HAP-1 (cell line): ENCODE measurements at regions not wholly inside any gene's neighbourhood (a gene's known extent, or its start where the extent isn't known, plus 50 kb on each side); places are given as distances from the start of the nearest gene placed in this dataset.
"Not testable (repeated sequence)": the region's sequence is repeated elsewhere in the genome, so short reads cannot be mapped to it uniquely, and the experiment has no call there.

Experiments
- DNase-seq, 2 experiments: peaks; one replicate each; pipeline ENCODE4 v3.0.0-alpha.2; 2016 to 2020; ENCODE audit warnings: low spot score in 2 of 2
- H3K27me3 ChIP-seq: fragments of 250-450 bp; sonication (Bioruptor Pico); 2 replicates; pipeline ENCODE4 v1.5.1; 2020; ENCODE audit warnings: low read depth, mild to moderate bottlenecking, moderate library complexity
- H3K36me3 ChIP-seq: fragments of 250-450 bp; sonication (Bioruptor Pico); replicated peaks from 2 replicates; pipeline ENCODE4 v1.5.1; 2020; ENCODE audit warnings: mild to moderate bottlenecking
- H3K4me1 ChIP-seq: fragments of 250-450 bp; sonication (Bioruptor Pico); 2 replicates; pipeline ENCODE4 v1.5.1; 2020; ENCODE audit warnings: mild to moderate bottlenecking
- H3K4me3 ChIP-seq: fragments of 250-450 bp; sonication (Bioruptor Pico); 2 replicates; pipeline ENCODE4 v1.5.1; 2020; ENCODE audit warnings: mild to moderate bottlenecking, moderate library complexity
- H3K9me3 ChIP-seq: fragments of 250-450 bp; sonication (Bioruptor Pico); 2 replicates; pipeline ENCODE4 v1.5.1; 2020; ENCODE audit warnings: mild to moderate bottlenecking, moderate library complexity
- in situ Hi-C: fragments of 300-500 bp; cut with MboI; formaldehyde crosslinking; loops from 3 replicates; pipeline ENCODE4 v1.14.3; 2020; ENCODE audit warnings: low sequenced_read_pairs, inconsistent platforms, mixed read lengths

DNA sequence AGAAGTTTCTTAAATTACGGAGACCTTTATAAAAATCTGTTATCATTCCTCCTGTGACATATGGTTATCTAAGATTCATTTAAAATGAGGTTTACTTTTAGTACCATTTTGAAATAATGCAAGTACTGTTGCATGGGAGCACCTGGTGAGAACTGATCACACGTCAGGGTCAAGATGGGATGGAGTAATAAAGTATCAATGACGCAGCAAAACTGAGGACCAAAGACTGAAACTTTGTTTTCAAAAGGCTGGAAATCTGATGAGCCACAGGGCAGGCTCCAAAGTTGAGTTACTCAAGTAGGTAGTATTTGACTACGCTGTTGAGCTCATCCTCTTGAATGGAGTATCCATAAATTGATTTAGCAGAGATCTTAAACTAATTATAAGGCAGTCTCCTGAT is 411.9 kb upstream of the ZNF804A start:
- DNase-seq, result no peak
- Histone ChIP-seq H3K36me3 (no peaks in the 10 kb centered on the region), H3K4me3 (no peak overlapping the region), H3K9me3 (no peaks in the 10 kb centered on the region), H3K27me3 (no peaks in the 10 kb centered on the region), H3K4me1 (no peaks in the 10 kb centered on the region)
- in situ Hi-C loops, result no loop called here

DNA sequence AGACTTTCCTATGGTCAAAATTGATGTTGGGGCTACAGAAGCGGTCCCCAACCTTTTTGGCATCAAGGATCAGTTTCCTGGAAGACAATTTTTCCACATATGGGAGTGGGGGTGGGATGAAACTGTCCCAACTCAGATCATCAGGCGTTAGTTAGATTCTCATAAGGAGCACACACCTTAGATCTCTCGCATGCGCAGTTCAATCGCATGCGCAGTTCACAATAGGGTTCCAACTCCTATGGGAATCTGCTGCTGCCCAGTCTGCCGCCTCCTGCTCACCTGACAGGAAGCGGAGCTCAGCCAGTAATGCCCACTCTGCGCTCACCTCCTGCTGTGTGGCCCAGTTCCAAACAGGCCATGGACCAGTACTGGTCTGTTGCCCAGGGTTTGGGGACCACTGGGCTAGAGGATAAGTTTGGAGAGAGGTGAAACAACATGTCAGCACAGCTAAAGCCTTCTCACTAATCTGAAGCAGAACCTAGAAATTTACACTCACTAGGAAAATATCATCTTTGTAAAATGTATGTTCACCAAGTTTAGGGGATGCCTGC is 410.8 kb upstream of the ZNF804A start:
- in situ Hi-C loops, result no loop called here
- H3K27me3 ChIP-seq, result no peaks in the 10 kb centered on the region
- DNase-seq, result no peak
- no peaks in the 10 kb centered on the region for H3K36me3 ChIP-seq
- H3K4me3 ChIP-seq, result no peak overlapping the region
- H3K9me3 ChIP-seq, result no peaks in the 10 kb centered on the region
- peaks cover 4% of the 10 kb centered on the region for H3K4me1 ChIP-seq

DNA sequence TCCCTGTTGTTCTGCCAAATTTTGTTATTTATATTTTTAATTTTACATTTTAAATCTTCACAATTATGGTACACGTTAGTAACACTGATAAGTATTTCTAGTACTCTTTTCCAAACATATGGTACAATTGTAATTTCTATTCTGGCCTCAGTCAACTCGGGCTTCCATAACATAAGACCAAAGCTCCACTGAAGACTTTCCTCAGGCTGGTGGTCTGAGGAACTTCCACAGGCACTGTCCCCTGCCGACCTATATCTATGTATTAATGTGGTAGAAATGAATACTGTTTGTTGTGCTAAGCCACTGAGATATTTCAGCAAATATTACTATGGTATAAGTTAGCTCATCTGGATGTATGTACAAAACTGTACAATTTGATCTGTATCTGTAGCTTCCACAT is 407.6 kb upstream of the ZNF804A start:
- Histone ChIP-seq H3K27me3 (no peaks in the 10 kb centered on the region), H3K9me3 (no peaks in the 10 kb centered on the region), H3K4me1 (peaks cover 10% of the 10 kb centered on the region), H3K4me3 (no peak overlapping the region), H3K36me3 (no peaks in the 10 kb centered on the region)
- no peak for DNase-seq
- in situ Hi-C loops, result no loop called here

DNA sequence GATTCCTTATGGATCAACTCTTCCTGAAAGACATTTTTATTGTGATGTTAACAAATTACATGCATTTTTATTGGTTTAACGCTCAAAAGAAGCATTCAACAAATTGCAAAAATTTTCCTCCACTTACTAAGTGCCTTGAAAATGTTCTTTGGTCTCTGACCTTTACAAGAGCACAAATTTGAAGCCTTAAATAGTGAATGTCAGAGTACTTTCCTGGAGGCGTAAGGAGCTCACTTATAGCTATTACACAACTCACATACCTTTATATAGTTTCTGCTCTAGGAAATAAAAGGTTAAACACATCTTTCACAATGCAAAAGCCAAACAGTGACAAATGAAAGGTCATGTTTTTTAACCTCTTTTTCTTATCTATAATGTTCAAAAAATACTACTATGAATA is 405.7 kb upstream of the ZNF804A start:
- no peaks in the 10 kb centered on the region for H3K36me3 ChIP-seq
- no peak overlapping the region for H3K4me3 ChIP-seq
- peak in 1 of 2 experiments; percentile 59 for DNase-seq
- in situ Hi-C loops, result no loop called here
- H3K4me1 ChIP-seq, result peaks cover 10% of the 10 kb centered on the region
- H3K9me3 ChIP-seq, result no peaks in the 10 kb centered on the region
- no peaks in the 10 kb centered on the region for H3K27me3 ChIP-seq

DNA sequence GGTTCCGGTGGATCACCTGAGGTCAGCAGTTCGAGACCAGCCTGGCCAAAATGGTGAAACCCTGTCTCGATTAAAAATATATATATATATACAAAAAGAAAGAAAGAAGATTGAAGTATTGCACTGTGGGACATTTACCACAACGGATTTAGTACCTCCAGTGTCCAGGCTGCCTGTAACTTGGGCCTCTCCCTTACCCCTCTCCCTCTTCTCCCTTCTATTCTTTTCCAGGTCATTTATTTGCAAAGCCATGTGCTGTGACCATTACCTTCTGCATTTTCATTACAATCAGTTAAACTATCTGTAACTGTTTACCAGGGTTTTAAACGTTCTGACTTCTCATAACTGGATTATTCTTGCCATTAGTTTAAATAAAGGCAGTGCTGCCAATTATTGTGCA is 400.9 kb upstream of the ZNF804A start:
- H3K4me1 ChIP-seq, result peaks cover 7% of the 10 kb centered on the region
- DNase-seq, result no peak
- in situ Hi-C loops, result no loop called here
- H3K9me3 ChIP-seq, result no peaks in the 10 kb centered on the region
- H3K36me3 ChIP-seq, result no peaks in the 10 kb centered on the region
- H3K4me3 ChIP-seq, result no peak overlapping the region
- H3K27me3 ChIP-seq, result no peaks in the 10 kb centered on the region

DNA sequence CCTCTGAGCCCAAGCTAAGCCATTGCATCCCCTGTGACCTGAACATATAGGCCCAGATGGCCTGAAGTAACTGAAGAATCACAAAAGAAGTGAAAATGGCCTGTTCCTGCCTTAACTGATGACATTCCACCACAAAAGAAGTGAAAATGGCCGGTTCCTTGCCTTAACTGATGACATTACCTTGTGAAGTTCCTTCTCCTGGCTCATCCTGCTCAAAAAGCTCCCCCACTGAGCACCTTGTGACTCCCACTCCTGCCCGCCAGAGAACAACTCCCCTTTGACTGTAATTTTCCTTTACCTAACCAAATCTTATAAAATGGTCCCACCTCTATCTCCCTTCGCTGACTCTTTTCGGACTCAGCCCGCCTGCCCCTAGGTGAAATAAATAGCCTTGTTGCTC is 399.5 kb upstream of the ZNF804A start:
- DNase-seq, H3K27me3 ChIP-seq, H3K4me1 ChIP-seq, H3K4me3 ChIP-seq, in situ Hi-C loops, H3K36me3 ChIP-seq, H3K9me3 ChIP-seq: not testable (repeated sequence)

DNA sequence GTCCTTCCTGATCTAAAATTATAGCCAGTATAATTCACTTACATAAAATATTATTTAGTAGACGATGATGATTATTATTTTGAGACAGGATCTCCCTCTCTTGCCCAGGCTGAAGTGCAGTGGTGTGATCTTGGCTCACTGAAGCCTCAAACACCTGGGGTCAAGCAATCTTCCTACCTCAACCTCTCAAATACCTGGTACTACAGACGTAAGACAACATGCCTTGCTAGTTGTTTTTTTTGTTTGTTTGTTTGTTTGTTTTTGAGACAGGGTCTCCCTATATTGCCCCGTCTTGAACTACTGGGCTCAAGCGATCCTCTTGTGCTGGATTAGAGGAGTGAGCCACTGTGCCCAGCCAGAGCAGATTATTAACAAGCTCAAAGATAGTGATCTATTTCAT is 399.1 kb upstream of the ZNF804A start:
- Histone ChIP-seq H3K27me3 (no peaks in the 10 kb centered on the region), H3K4me1 (no peaks in the 10 kb centered on the region), H3K9me3 (no peaks in the 10 kb centered on the region), H3K4me3 (no peak overlapping the region), H3K36me3 (no peaks in the 10 kb centered on the region)
- DNase-seq, result no peak
- in situ Hi-C loops, result no loop called here

DNA sequence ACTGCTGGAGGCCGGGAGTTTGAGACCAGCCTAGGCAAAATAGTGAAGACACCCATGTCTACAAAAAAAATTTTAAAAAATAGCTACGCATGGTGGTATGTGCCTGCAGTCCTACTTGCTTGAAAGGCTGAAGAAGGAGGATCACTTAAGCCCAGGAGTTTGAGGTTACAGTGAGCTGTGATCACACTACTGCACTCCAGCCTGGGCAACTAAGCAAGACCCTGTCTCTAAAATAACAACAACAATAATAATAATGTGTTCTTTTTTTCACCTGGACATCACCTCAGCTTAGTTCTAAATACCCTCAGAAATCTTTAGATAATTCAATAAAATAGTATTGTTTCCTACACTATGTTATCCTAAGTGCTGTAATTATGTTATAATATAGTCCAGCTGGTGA is 397.1 kb upstream of the ZNF804A start:
- Histone ChIP-seq H3K4me3 (no peak overlapping the region), H3K4me1 (no peaks in the 10 kb centered on the region), H3K27me3 (no peaks in the 10 kb centered on the region), H3K36me3 (no peaks in the 10 kb centered on the region), H3K9me3 (no peaks in the 10 kb centered on the region)
- in situ Hi-C loops, result no loop called here
- DNase-seq, result no peak

DNA sequence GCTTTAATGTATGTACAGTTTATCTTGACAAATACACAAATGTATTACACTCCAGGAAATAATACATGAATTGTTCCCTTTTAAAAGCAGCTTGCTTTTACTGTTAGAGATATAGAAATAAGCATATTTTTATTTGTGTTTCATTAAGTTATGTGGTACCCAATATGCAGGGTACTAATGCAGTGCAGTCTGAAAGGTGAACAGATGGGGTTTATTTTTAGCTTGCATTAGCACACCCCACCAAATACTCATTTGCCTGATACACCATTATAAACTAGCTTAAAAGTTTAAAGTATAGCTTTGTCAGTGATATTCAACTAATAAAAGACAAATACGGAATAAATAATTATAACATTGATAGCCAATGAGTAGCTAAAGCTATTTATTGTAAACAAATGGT is 394.7 kb upstream of the ZNF804A start:
- no peak for DNase-seq
- H3K4me1 ChIP-seq, result no peaks in the 10 kb centered on the region
- in situ Hi-C loops, result no loop called here
- H3K36me3 ChIP-seq, result no peaks in the 10 kb centered on the region
- H3K4me3 ChIP-seq, result no peak overlapping the region
- no peaks in the 10 kb centered on the region for H3K9me3 ChIP-seq
- H3K27me3 ChIP-seq, result no peaks in the 10 kb centered on the region

DNA sequence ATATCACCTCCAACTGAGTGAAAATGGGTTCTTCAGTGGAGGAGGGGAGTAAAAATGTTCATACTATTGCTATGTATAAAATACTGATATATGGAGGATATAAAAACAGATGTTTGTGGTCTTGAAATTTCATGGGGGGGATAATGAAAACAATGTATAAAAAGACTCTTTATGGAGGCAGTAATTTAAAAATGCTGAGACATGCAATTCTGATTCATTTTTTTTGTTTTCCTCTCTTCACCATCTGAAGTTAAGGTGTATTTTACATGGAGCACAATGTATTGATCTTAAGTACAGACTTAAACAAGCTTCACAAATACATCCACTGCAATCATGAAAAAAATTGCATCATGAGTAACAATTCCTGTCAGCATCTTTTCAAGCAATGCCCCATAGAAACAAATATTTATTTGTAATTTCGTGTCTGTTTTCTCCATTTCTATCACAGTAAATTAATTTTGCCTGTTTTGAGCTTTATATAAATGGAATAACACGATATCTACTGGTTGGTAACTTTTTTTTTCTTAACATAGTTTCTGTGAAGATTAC is 393.2 kb upstream of the ZNF804A start:
- in situ Hi-C loops, result no loop called here
- Histone ChIP-seq H3K4me1 (no peaks in the 10 kb centered on the region), H3K9me3 (no peaks in the 10 kb centered on the region), H3K36me3 (no peaks in the 10 kb centered on the region), H3K4me3 (no peak overlapping the region), H3K27me3 (no peaks in the 10 kb centered on the region)
- no peak for DNase-seq

DNA sequence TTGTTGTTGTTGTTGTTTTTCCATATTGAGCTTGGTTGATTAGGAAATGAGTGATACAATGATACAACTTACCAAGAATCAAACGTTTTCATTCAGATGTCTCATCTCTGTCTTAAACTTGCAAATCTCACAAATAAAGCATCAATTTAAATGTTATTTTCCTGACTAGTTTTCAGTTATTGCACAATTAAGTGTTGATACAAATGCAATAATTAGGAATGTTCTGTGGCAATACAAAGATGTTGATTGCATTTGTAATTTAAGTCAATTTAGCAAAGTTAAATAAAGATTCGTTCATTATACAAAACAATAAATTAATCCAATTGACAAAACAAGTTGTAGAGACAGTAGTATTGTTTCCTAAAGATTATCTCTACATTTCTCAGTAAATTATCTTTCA is 392.3 kb upstream of the ZNF804A start:
- no peak for DNase-seq
- H3K9me3 ChIP-seq, result no peaks in the 10 kb centered on the region
- H3K4me3 ChIP-seq, result no peak overlapping the region
- no peaks in the 10 kb centered on the region for H3K36me3 ChIP-seq
- in situ Hi-C loops, result no loop called here
- no peaks in the 10 kb centered on the region for H3K4me1 ChIP-seq
- H3K27me3 ChIP-seq, result no peaks in the 10 kb centered on the region

DNA sequence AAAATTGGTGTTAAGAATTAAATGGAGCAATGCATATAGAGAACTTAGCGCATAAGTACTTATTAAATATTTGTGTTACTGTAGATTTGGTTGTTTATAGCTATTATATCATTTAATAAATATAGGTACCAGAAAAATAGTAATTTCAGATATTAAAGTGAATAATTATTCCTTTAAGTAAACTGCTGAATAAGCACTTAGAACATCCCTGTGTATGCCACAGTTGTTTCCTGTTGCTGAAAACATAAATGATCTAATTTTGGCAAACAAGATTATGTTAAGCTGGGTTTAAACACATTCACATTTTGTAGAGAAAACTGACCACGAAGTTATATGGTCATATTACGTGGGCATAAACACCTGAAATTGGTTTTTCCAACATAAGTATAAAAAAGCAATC is 388.0 kb upstream of the ZNF804A start:
- H3K4me3 ChIP-seq, result no peak overlapping the region
- in situ Hi-C loops, result no loop called here
- no peaks in the 10 kb centered on the region for H3K4me1 ChIP-seq
- H3K27me3 ChIP-seq, result no peaks in the 10 kb centered on the region
- no peak for DNase-seq
- H3K9me3 ChIP-seq, result no peaks in the 10 kb centered on the region
- H3K36me3 ChIP-seq, result no peaks in the 10 kb centered on the region

DNA sequence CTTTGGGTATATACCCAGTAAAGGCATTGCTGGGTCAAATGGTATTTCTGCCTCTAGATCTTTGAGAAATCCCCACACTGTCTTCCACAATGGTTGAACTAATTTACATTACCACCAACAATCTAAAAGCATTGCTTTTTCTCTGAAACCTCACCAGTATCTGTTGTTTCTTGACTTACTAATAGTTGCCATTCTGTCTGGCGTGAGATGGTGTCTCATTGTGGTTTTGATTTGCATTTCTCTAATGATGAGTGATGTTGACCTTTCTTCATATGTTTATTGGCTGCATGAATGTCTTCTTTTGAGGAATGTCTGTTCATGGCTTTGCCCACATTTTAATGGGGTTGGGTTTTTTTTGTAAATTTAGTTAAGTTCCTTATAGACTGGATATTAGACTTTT is 382.6 kb upstream of the ZNF804A start:
- Histone ChIP-seq H3K4me1 (0 out of 2 replicates have a peak, but pooled peaks cover 2% of the 10 kb centered on the region), H3K36me3 (no peaks in the 10 kb centered on the region), H3K4me3 (no peak overlapping the region), H3K27me3 (no peaks in the 10 kb centered on the region), H3K9me3 (no peaks in the 10 kb centered on the region)
- DNase-seq, result peak in 1 of 2 experiments; percentile 5
- in situ Hi-C loops, result no loop called here

DNA sequence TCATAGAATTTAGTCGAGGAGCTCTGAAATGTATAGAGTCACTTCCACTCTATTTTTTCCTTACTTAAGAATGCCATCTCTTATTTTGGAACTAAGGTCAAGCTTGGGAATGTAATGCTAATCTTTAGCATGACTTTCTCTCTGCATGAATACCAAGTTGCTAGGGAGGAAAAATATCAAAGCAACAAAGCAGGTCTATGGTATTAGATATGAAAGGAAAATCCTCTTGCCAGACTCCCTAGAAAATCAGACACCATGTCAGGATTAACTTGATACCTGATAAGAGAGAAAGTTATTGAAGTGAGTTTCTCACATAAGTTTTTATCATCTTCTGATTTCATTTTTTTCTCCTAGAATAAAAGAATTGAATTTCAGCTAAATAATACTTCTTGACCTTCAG is 341.7 kb upstream of the ZNF804A start:
- Histone ChIP-seq H3K4me3 (no peak overlapping the region), H3K9me3 (no peaks in the 10 kb centered on the region), H3K27me3 (no peaks in the 10 kb centered on the region), H3K36me3 (no peaks in the 10 kb centered on the region), H3K4me1 (no peaks in the 10 kb centered on the region)
- in situ Hi-C loops, result no loop called here
- DNase-seq, result no peak

DNA sequence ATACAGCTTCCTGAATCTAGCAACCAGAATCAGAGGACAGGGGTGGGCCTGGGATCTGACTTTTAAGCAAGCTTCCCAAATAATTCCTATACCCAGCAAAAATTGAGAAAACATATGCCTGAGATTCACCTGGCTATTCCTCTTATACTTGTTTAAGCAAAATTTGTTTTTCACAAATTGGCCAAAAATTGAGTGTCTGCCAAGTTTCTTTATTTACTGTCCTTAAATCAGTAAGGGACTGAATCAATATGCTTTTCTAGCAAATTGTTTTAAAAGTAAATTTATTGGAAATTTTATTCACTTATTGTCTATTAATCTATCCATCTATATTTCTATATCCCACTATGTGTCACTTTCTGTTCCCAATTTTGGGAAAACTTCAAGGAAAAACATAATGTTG is 337.0 kb upstream of the ZNF804A start:
- no peaks in the 10 kb centered on the region for H3K27me3 ChIP-seq
- H3K9me3 ChIP-seq, result no peaks in the 10 kb centered on the region
- no peak for DNase-seq
- H3K4me3 ChIP-seq, result no peak overlapping the region
- in situ Hi-C loops, result no loop called here
- no peaks in the 10 kb centered on the region for H3K4me1 ChIP-seq
- no peaks in the 10 kb centered on the region for H3K36me3 ChIP-seq
